NCI-H2227 (cell line): ENCODE measurements at regions not wholly inside any gene's neighbourhood (a gene's known extent, or its start where the extent isn't known, plus 50 kb on each side); places are given as distances from the start of the nearest gene placed in this dataset.
"Not testable (repeated sequence)": the region's sequence is repeated elsewhere in the genome, so short reads cannot be mapped to it uniquely, and the experiment has no call there.

Source experiments
- DNase-seq: peaks from one replicate; lab custom pipeline; 2025; ENCODE audit not compliant: unreplicated experiment; lab: John Stamatoyannopoulos, UW

GRCh38 chr9:95785209-95785608 lies 90.3 kb upstream of the ERCC6L2 start:
- DNase-seq = no peak

DNA sequence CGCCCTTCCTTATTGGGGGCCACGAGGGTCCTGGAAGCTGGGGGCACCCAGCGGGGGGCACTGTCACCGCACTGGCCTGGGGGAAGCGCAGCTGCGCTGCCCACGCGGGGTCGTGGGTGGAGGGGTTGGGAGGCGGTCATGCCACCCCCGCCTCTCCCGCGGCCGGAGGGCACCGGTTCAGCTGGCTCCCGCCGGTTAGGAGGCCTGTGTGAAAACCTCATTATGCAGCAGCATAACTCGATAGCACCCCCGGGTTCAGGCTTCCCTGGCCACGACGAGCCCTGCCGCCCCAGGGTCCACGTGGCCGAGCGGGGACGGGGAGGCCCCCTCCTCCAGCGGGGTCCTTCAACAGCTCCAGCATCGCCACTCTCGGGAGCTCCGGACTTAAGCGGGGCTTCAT lies 91.2 kb upstream of the ERCC6L2 start:
- DNase-seq = no peak

GRCh38 chr9:95783426-95783975 lies 92.0 kb upstream of the ERCC6L2 start:
- DNase-seq = no peak

DNA sequence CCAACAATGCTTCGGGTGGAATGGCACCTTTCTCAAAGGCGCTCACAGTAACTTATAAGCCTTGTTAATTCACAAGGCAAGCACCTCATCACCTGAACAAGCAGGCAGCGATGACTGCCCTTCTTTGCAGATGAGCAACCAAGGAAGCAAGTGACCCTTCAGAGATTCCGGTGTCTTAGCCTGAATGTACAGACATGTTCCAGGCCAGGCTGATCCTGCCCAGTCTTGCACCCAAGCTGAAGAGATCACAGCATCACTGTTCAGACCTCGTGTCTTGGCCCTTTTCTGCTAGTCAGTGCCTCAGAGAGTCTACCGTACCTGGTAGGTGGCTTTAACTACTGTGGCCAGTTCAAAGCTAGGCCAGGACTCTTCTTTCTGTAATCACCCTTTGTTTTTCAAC lies 94.7 kb upstream of the ERCC6L2 start:
- DNase-seq = no peak

GRCh38 chr9:95780121-95780520 lies 95.4 kb upstream of the ERCC6L2 start:
- DNase-seq = no peak

DNA sequence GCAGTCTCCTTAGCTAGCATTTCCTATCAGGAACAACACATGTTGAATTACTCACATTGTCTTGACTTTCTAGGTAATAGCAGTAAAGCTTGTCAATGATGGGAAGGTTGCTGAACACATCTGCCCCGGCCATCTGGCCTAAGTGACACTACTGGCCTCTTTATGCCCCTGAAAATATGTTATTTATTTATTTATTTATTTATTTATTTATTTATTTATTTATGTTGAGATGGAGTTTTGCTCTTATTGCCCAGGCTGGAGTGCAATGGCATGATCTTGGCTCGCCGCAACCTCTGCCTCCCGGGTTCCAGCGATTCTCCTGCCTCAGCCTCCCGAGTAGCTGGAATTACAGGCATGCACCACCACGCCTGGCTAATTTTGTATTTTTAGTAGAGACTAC lies 95.9 kb upstream of the ERCC6L2 start:
- DNase-seq = not testable (repeated sequence)

GRCh38 chr9:95778957-95779356 lies 96.5 kb upstream of the ERCC6L2 start:
- no peak for DNase-seq

GRCh38 chr9:95777136-95777535 lies 98.4 kb upstream of the ERCC6L2 start:
- DNase-seq = no peak

- no peak for DNase-seq
These were observed 99.3 kb upstream of the ERCC6L2 start for GRCh38 chr9:95776176-95776575.

GRCh38 chr9:95775191-95775590 lies 100.3 kb upstream of the ERCC6L2 start:
- DNase-seq = no peak

DNA sequence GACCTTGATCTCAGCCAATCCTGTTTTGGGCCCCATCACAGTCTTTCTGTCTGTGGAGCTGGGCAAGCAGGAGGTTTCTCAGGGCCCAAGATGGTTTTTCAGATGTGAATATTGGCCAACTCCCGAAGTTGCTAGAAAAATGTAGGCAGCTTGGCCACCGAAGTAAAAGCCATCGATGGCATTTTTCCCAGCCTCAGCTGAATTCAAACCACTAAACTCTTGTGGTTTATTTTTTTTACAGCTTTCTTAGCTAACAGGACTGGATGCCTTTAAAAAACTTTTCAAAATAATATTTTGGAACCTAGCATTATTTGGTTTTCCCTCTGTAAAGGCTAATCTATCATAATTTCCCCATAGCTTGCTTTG lies 102.5 kb upstream of the ERCC6L2 start:
- no peak for DNase-seq

GRCh38 chr9:95772320-95773052 lies 103.0 kb upstream of the ERCC6L2 start:
- DNase-seq = peak; percentile 7

- DNase-seq = peak; percentile 9
These were observed 103.8 kb upstream of the ERCC6L2 start for GRCh38 chr9:95771556-95772246.

GRCh38 chr9:95770653-95771131 lies 104.8 kb upstream of the ERCC6L2 start:
- no peak for DNase-seq

- no peak for DNase-seq
These were observed 105.5 kb upstream of the ERCC6L2 start for GRCh38 chr9:95769909-95770433.

GRCh38 chr9:95769473-95769872 lies 106.0 kb upstream of the ERCC6L2 start:
- no peak for DNase-seq

DNA sequence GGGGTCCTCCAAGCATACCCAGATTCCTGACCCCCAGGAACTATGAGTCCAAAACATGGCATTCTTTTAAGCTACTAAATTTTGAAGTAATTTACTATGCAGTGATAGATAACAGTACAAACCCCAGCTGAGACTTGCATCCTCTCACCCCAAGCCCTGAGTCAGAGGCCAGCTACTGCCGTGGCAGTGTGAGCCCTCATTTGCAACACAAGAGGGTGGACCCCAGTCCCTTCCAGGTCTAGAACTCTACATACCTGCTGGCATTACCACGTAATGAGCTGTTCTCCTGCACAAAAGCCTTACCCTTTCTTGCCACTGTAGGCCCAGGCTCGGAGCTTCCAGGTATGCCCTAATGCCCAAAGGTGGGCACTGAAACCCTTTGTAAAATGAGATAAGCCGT lies 108.6 kb upstream of the ERCC6L2 start:
- DNase-seq = no peak

DNA sequence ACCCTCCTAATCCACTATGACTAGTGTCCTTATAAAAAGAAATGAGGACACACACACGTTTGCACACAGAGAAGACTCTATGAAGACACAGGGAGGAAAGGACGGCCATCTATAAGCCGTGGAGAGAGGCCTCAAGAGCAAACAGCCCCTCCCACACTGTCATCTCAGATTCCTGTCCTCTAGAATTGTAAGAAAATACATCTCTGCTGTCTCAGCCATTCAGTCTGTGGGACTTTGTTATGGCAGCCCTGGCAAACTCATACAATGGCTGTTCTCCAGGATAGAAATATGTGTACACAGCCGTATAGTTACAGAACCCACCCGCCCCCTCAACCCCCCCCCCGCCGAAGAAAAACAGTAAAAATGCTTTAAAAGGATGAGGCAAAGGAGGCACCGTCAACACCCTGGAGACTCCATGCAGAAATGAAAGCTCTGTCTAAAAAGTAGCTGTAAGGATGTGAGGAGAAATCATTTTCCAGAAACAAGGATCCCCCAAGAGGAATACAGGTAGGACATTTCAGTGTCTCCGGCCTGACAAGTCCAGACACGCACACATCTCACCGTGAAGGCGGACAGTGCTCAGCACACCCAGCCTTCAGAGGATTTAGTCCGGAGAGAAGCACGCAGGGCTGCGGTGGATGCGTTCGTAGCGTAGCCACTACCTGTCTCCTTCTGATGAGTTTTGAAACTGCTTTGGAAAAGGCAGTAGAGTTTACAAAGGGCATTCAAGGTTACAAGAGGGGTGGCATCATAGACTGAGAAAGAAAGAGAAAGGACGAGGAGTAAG lies 110.8 kb upstream of the ERCC6L2 start:
- DNase-seq = peak; percentile 24

- DNase-seq = no peak
These were observed 111.5 kb upstream of the ERCC6L2 start for GRCh38 chr9:95763983-95764382.

- DNase-seq = no peak
These were observed 112.5 kb upstream of the ERCC6L2 start for GRCh38 chr9:95763006-95763405.

DNA sequence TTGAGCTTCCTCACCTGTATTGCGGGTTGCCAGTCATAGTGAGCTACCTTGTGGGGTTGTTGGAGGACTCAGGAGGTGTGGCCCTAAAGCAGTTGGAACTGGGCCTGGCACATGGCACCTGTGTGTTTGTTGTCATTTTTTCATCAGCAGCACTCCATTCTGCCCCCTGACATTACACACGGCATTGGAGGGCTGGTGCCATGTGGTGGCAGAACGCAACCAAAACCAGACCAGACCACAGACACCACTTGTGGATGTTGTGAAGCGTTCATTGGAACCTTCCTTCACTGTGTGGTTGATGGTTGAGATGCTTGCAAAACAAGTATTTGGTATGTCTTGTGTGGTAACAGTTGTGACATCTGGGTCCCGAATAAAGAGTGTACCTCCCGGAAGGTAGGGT lies 113.2 kb upstream of the ERCC6L2 start:
- DNase-seq = no peak
